GM23338 (cell line): ENCODE measurements at regions not wholly inside any gene's neighbourhood (a gene's known extent, or its start where the extent isn't known, plus 50 kb on each side); places are given as distances from the start of the nearest gene placed in this dataset.

Experiments
- ATAC-seq: fragments of 200-7000 bp; cut with Tn5 transposase; 3 replicates; pipeline ENCODE4 v1.9.1; 2020
- DNase-seq: peaks from one replicate; pipeline ENCODE4 v3.0.0-alpha.2; 2015; ENCODE audit warnings: low spot score
- H2AFZ ChIP-seq: fragments of 200-600 bp; sonication (generic); 2 replicates; pipeline ENCODE4 v1.8.0; 2016; ENCODE audit warnings: antibody characterized with exemption, mild to moderate bottlenecking, moderate library complexity
- H3F3A ChIP-seq: fragments of 200-600 bp; sonication (generic); replicated peaks from 2 replicates; pipeline ENCODE4 v1.8.0; 2017; ENCODE audit warnings: antibody characterized with exemption, mixed run types, low read depth
- H3K27ac ChIP-seq: fragments of 200-600 bp; sonication (generic); 2 replicates; pipeline ENCODE4 v1.6.1; 2016; ENCODE audit warnings: low read depth
- H3K27me3 ChIP-seq: fragments of 200-600 bp; sonication (generic); 2 replicates; pipeline ENCODE4 v1.8.0; 2016; ENCODE audit warnings: mild to moderate bottlenecking, mixed run types, moderate library complexity; ENCODE audit not compliant: insufficient read depth
- H3K36me3 ChIP-seq: fragments of 200-600 bp; sonication (generic); 2 replicates; pipeline ENCODE4 v1.8.0; 2016; ENCODE audit warnings: mild to moderate bottlenecking; ENCODE audit not compliant: insufficient read depth
- H3K4me1 ChIP-seq: fragments of 200-600 bp; sonication (generic); 2 replicates; pipeline ENCODE4 v1.8.0; 2016; ENCODE audit warnings: mild to moderate bottlenecking, moderate library complexity; ENCODE audit not compliant: insufficient read depth
- H3K4me2 ChIP-seq: fragments of 200-600 bp; sonication (generic); 2 replicates; pipeline ENCODE4 v1.7.1; 2017; ENCODE audit warnings: mixed run types
- H3K4me3 ChIP-seq: fragments of 200-600 bp; sonication (generic); 2 replicates; pipeline ENCODE4 v1.6.1; 2016; ENCODE audit warnings: mixed run types
- H3K79me2 ChIP-seq: fragments of 200-600 bp; sonication (generic); replicated peaks from 2 replicates; pipeline ENCODE4 v1.8.0; 2017; ENCODE audit warnings: mild to moderate bottlenecking; ENCODE audit not compliant: insufficient read depth
- H3K9me2 ChIP-seq: fragments of 200-600 bp; sonication (generic); 2 replicates; pipeline ENCODE4 v1.8.0; 2017; ENCODE audit not compliant: insufficient read depth
- H4K20me1 ChIP-seq: fragments of 200-600 bp; sonication (generic); replicated peaks from 2 replicates; pipeline ENCODE4 v1.8.0; 2017; ENCODE audit warnings: mild to moderate bottlenecking; ENCODE audit not compliant: insufficient read depth
- H3K27ac Mint-ChIP-seq: 2 replicates; pipeline ENCODE4 v1.8.0; 2020; ENCODE audit warnings: inconsistent platforms, mild to moderate bottlenecking, moderate library complexity, mixed read lengths
- H3K27me3 Mint-ChIP-seq: 3 replicates; pipeline ENCODE4 v1.8.0; 2022; ENCODE audit warnings: low read depth, mild to moderate bottlenecking, moderate library complexity, mixed read lengths, inconsistent platforms; ENCODE audit not compliant: insufficient read depth, poor library complexity
- H3K36me3 Mint-ChIP-seq: 3 replicates; pipeline ENCODE4 v1.8.0; 2021; ENCODE audit warnings: low read depth, mild to moderate bottlenecking, inconsistent platforms, moderate library complexity, mixed read lengths
- H3K4me1 Mint-ChIP-seq: 3 replicates; pipeline ENCODE4 v1.8.0; 2020; ENCODE audit warnings: mild to moderate bottlenecking, inconsistent platforms, mixed read lengths
- H3K4me3 Mint-ChIP-seq: 3 replicates; pipeline ENCODE4 v1.8.0; 2021; ENCODE audit warnings: moderate library complexity, mild to moderate bottlenecking, inconsistent platforms, mixed read lengths
- H3K9me3 Mint-ChIP-seq: 3 replicates; pipeline ENCODE4 v1.8.0; 2020; ENCODE audit warnings: moderate library complexity, mild to moderate bottlenecking, inconsistent platforms, mixed read lengths
- ETS1 ChIP-seq: IDR thresholded peaks from 2 replicates; pipeline ENCODE4 v1.6.1; 2016; ENCODE audit warnings: antibody characterized with exemption
- EZH2 ChIP-seq: fragments of 200-600 bp; sonication (generic); IDR thresholded peaks from one replicate; pipeline ENCODE4 v1.8.0; 2017; ENCODE audit warnings: antibody characterized with exemption, mild to moderate bottlenecking, low read depth; ENCODE audit not compliant: unreplicated experiment
- EZH2phosphoT487 ChIP-seq: fragments of 200-600 bp; sonication (generic); IDR thresholded peaks from one replicate; pipeline ENCODE4 v1.8.1; 2018; ENCODE audit warnings: antibody characterized with exemption; ENCODE audit not compliant: unreplicated experiment
- JUNB ChIP-seq: IDR thresholded peaks from one replicate; pipeline ENCODE4 v1.6.1; 2016; ENCODE audit warnings: antibody characterized with exemption; ENCODE audit not compliant: unreplicated experiment
- REST ChIP-seq: IDR thresholded peaks from one replicate; pipeline ENCODE4 v1.6.1; 2018; ENCODE audit warnings: antibody characterized with exemption; ENCODE audit not compliant: unreplicated experiment
- STAT1 ChIP-seq: IDR thresholded peaks from one replicate; pipeline ENCODE4 v1.6.1; 2016; ENCODE audit warnings: antibody characterized with exemption; ENCODE audit not compliant: unreplicated experiment
- TF ChIP-seq, protein P1 (sequence below): fragments of 250-450 bp; sonication (Bioruptor Pico); IDR thresholded peaks from 2 replicates; pipeline ENCODE4 v1.5.0; 2020; ENCODE audit warnings: mild to moderate bottlenecking, moderate library complexity

GRCh38 chr3:107976202-107976800, 114.5 kb downstream of the CD47 start:
- H3F3A ChIP-seq, result no peaks in the 10 kb centered on the region
- H3K36me3 ChIP-seq, result no peaks in the 10 kb centered on the region
- ATAC-seq (no peak), DNase-seq (no peak)
- no peaks in the 10 kb centered on the region for H3K79me2 ChIP-seq
- H3K27me3 ChIP-seq, result no peaks in the 10 kb centered on the region
- 0 out of 2 replicates have a peak, but pooled peaks cover 4% of the 10 kb centered on the region for H3K9me2 ChIP-seq
- H4K20me1 ChIP-seq, result no peaks in the 10 kb centered on the region
- H3K27ac ChIP-seq, result no peak overlapping the region
- Mint-ChIP-seq H3K4me3 (no peak overlapping the region), H3K27me3 (peaks cover 2% of the 10 kb centered on the region), H3K4me1 (no peaks in the 10 kb centered on the region), H3K27ac (no peak overlapping the region), H3K36me3 (no peaks in the 10 kb centered on the region), H3K9me3 (no peaks in the 10 kb centered on the region)
- H3K4me3 ChIP-seq, result no peak overlapping the region
- H3K4me1 ChIP-seq, result no peaks in the 10 kb centered on the region
- H2AFZ ChIP-seq, result no peak overlapping the region
- TF ChIP-seq JUNB (no peak), REST (no peak), STAT1 (no peak), EZH2 (no peak), ETS1 (no peak), EZH2phosphoT487 (no peak)
- TF ChIP-seq, protein P1, sequence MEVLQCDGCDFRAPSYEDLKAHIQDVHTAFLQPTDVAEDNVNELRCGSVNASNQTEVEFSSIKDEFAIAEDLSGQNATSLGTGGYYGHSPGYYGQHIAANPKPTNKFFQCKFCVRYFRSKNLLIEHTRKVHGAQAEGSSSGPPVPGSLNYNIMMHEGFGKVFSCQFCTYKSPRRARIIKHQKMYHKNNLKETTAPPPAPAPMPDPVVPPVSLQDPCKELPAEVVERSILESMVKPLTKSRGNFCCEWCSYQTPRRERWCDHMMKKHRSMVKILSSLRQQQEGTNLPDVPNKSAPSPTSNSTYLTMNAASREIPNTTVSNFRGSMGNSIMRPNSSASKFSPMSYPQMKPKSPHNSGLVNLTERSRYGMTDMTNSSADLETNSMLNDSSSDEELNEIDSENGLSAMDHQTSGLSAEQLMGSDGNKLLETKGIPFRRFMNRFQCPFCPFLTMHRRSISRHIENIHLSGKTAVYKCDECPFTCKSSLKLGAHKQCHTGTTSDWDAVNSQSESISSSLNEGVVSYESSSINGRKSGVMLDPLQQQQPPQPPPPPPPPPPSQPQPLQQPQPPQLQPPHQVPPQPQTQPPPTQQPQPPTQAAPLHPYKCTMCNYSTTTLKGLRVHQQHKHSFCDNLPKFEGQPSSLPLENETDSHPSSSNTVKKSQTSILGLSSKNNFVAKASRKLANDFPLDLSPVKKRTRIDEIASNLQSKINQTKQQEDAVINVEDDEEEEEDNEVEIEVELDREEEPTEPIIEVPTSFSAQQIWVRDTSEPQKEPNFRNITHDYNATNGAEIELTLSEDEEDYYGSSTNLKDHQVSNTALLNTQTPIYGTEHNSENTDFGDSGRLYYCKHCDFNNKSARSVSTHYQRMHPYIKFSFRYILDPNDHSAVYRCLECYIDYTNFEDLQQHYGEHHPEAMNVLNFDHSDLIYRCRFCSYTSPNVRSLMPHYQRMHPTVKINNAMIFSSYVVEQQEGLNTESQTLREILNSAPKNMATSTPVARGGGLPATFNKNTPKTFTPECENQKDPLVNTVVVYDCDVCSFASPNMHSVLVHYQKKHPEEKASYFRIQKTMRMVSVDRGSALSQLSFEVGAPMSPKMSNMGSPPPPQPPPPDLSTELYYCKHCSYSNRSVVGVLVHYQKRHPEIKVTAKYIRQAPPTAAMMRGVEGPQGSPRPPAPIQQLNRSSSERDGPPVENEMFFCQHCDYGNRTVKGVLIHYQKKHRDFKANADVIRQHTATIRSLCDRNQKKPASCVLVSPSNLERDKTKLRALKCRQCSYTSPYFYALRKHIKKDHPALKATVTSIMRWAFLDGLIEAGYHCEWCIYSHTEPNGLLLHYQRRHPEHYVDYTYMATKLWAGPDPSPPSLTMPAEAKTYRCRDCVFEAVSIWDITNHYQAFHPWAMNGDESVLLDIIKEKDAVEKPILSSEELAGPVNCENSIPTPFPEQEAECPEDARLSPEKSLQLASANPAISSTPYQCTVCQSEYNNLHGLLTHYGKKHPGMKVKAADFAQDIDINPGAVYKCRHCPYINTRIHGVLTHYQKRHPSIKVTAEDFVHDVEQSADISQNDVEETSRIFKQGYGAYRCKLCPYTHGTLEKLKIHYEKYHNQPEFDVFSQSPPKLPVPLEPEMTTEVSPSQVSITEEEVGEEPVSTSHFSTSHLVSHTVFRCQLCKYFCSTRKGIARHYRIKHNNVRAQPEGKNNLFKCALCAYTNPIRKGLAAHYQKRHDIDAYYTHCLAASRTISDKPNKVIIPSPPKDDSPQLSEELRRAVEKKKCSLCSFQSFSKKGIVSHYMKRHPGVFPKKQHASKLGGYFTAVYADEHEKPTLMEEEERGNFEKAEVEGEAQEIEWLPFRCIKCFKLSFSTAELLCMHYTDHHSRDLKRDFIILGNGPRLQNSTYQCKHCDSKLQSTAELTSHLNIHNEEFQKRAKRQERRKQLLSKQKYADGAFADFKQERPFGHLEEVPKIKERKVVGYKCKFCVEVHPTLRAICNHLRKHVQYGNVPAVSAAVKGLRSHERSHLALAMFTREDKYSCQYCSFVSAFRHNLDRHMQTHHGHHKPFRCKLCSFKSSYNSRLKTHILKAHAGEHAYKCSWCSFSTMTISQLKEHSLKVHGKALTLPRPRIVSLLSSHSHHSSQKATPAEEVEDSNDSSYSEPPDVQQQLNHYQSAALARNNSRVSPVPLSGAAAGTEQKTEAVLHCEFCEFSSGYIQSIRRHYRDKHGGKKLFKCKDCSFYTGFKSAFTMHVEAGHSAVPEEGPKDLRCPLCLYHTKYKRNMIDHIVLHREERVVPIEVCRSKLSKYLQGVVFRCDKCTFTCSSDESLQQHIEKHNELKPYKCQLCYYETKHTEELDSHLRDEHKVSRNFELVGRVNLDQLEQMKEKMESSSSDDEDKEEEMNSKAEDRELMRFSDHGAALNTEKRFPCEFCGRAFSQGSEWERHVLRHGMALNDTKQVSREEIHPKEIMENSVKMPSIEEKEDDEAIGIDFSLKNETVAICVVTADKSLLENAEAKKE (CRISPR knock-in tag), result no peak
- H3K4me2 ChIP-seq, result no peak overlapping the region
